ENCODE measurements at regions not wholly inside any gene's neighbourhood (a gene's known extent, or its start where the extent isn't known, plus 50 kb on each side); places are given as distances from the start of the nearest gene placed in this dataset.

DNA sequence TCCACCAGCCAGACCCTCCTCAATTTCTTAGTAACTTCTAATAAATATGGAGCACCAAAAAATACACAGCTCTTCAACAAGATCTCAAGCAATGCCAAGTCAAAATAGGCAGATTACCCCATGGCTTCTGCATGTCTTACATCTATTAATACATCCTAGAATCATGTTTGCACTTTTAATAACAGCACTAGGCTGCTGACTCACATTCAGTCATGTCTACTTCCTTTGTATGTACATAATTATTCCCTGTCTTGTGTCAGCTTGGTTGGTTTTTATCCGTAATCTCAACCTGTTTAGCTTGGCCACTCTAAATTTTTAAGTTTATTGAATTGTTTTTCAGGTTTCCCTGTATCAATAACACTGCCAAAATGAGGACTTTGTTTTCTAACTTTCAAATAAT lies 420.1 kb upstream of the ACVR2A start:
- TF ChIP-seq, protein P1, sequence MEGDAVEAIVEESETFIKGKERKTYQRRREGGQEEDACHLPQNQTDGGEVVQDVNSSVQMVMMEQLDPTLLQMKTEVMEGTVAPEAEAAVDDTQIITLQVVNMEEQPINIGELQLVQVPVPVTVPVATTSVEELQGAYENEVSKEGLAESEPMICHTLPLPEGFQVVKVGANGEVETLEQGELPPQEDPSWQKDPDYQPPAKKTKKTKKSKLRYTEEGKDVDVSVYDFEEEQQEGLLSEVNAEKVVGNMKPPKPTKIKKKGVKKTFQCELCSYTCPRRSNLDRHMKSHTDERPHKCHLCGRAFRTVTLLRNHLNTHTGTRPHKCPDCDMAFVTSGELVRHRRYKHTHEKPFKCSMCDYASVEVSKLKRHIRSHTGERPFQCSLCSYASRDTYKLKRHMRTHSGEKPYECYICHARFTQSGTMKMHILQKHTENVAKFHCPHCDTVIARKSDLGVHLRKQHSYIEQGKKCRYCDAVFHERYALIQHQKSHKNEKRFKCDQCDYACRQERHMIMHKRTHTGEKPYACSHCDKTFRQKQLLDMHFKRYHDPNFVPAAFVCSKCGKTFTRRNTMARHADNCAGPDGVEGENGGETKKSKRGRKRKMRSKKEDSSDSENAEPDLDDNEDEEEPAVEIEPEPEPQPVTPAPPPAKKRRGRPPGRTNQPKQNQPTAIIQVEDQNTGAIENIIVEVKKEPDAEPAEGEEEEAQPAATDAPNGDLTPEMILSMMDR (conservative IDR thresholded peaks at IDR 0.05; ENCODE audit: low read depth, low read length) = no peak
- TF ChIP-seq EZH2 (IDR thresholded peaks at IDR 0.05; ENCODE audit: borderline replicate concordance, low read depth, low read length, poor library complexity, severe bottlenecking) = no peak
